ENCODE measurements at regions not wholly inside any gene's neighbourhood (a gene's known extent, or its start where the extent isn't known, plus 50 kb on each side); places are given as distances from the start of the nearest gene placed in this dataset.
"Not testable (repeated sequence)": the region's sequence is repeated elsewhere in the genome, so short reads cannot be mapped to it uniquely, and the experiment has no call there.

- DNase-seq (ENCODE audit: low read depth) = no peak
- no peak overlapping the region for H3K4me3 ChIP-seq (ENCODE audit: low read length)
Measured at GRCh38 chrX:78555401-78555980, 103.6 kb downstream of the RTL3 start.

GRCh38 chrX:78552628-78553027, 106.5 kb downstream of the RTL3 start:
- DNase-seq (ENCODE audit: low read depth); H3K4me3 ChIP-seq (ENCODE audit: low read length): not testable (repeated sequence)

More at GRCh38 chrX:78555401-78555980, 103.6 kb downstream of the RTL3 start:
- TF ChIP-seq CTCF (conservative IDR thresholded peaks at IDR 0.05; ENCODE audit: low read length) = peak; percentile 54

GRCh38 chrX:78548012-78548411, 111.1 kb downstream of the RTL3 start:
- no peak for DNase-seq (ENCODE audit: low read depth)
- no peak for TF ChIP-seq CTCF (conservative IDR thresholded peaks at IDR 0.05; ENCODE audit: low read length)
- H3K4me3 ChIP-seq (ENCODE audit: low read length) = no peak overlapping the region

GRCh38 chrX:78545233-78545632, 113.9 kb downstream of the RTL3 start:
- TF ChIP-seq CTCF (conservative IDR thresholded peaks at IDR 0.05; ENCODE audit: low read length) = no peak
- no peak for DNase-seq (ENCODE audit: low read depth)
- no peak overlapping the region for H3K4me3 ChIP-seq (ENCODE audit: low read length)

- DNase-seq (ENCODE audit: low read depth) = no peak
- no peak overlapping the region for H3K4me3 ChIP-seq (ENCODE audit: low read length)
- no peak for TF ChIP-seq CTCF (conservative IDR thresholded peaks at IDR 0.05; ENCODE audit: low read length)
Measured at GRCh38 chrX:78543281-78543680, 115.8 kb downstream of the RTL3 start.

GRCh38 chrX:78540171-78540570, 119.0 kb downstream of the RTL3 start:
- TF ChIP-seq CTCF (conservative IDR thresholded peaks at IDR 0.05; ENCODE audit: low read length) = no peak
- no peak for DNase-seq (ENCODE audit: low read depth)
- H3K4me3 ChIP-seq (ENCODE audit: low read length) = no peak overlapping the region

- H3K4me3 ChIP-seq (ENCODE audit: low read length) = no peak overlapping the region
- no peak for DNase-seq (ENCODE audit: low read depth)
- TF ChIP-seq CTCF (conservative IDR thresholded peaks at IDR 0.05; ENCODE audit: low read length) = no peak
Measured at GRCh38 chrX:78534221-78534620, 124.9 kb downstream of the RTL3 start.

- TF ChIP-seq CTCF (conservative IDR thresholded peaks at IDR 0.05; ENCODE audit: low read length) = no peak
- H3K4me3 ChIP-seq (ENCODE audit: low read length) = no peak overlapping the region
- no peak for DNase-seq (ENCODE audit: low read depth)
Measured at GRCh38 chrX:78532363-78532762, 126.8 kb downstream of the RTL3 start.

Measured in AG10803 (cell line).